Caco-2 (cell line): ENCODE measurements at regions not wholly inside any gene's neighbourhood (a gene's known extent, or its start where the extent isn't known, plus 50 kb on each side); places are given as distances from the start of the nearest gene placed in this dataset.

Experiments
- BruUV-seq: library from RNA; stranded (reverse); fragments of 400-500 nt; replicated peaks from 2 replicates; lab custom pipeline; 2021; lab: Mats Ljungman, UMichigan
- CTCF ChIA-PET: fragments of 300-600 bp; sonication (Branson Sonifier 250); formaldehyde crosslinking; loops from one replicate; lab custom pipeline; 2022; ENCODE audit warnings: antibody characterized with exemption; lab: Charles Lee
- POLR2A ChIA-PET: fragments of 300-600 bp; sonication (Branson Sonifier 250); formaldehyde crosslinking; loops from one replicate; lab custom pipeline; 2022; ENCODE audit warnings: antibody characterized with exemption; lab: Charles Lee
- DNase-seq, 2 experiments: peaks; one replicate each; pipeline versions ENCODE4 v3.0.0 to v3.0.0-alpha.2; 2020 to 2022
- H3K27me3 ChIP-seq: replicated peaks from 2 replicates; pipeline ENCODE4 v1.6.0; 2011; ENCODE audit warnings: low read length; ENCODE audit not compliant: control insufficient read depth, insufficient read depth
- H3K36me3 ChIP-seq: 2 replicates; pipeline ENCODE4 v1.5.1; 2011; ENCODE audit warnings: low read length; ENCODE audit not compliant: control insufficient read depth, insufficient read depth
- H3K4me1 ChIP-seq: fragments of 250-450 bp; sonication (Bioruptor Pico); 2 replicates; pipeline ENCODE4 v1.5.1; 2020; ENCODE audit warnings: mild to moderate bottlenecking
- H3K4me3 ChIP-seq: 2 replicates; pipeline ENCODE4 v1.5.1; 2011; ENCODE audit warnings: low read depth, mild to moderate bottlenecking, control low read depth, low read length
- H3K9me3 ChIP-seq: fragments of 250-450 bp; sonication (Bioruptor Pico); 2 replicates; pipeline ENCODE4 v1.5.1; 2020; ENCODE audit warnings: mild to moderate bottlenecking, moderate library complexity
- H3K27ac Mint-ChIP-seq: one replicate; pipeline ENCODE4 v1.8.0; 2022; ENCODE audit warnings: mixed read lengths; ENCODE audit not compliant: unreplicated experiment
- H3K27me3 Mint-ChIP-seq: one replicate; pipeline ENCODE4 v1.8.0; 2022; ENCODE audit warnings: mixed read lengths; ENCODE audit not compliant: insufficient read depth, unreplicated experiment
- H3K36me3 Mint-ChIP-seq: one replicate; pipeline ENCODE4 v1.8.0; 2022; ENCODE audit warnings: mild to moderate bottlenecking, mixed read lengths; ENCODE audit not compliant: insufficient read depth, unreplicated experiment
- H3K4me1 Mint-ChIP-seq: one replicate; pipeline ENCODE4 v1.8.0; 2022; ENCODE audit warnings: low read depth, mixed read lengths; ENCODE audit not compliant: unreplicated experiment
- H3K4me3 Mint-ChIP-seq: one replicate; pipeline ENCODE4 v1.8.0; 2022; ENCODE audit warnings: mild to moderate bottlenecking, moderate library complexity, mixed read lengths; ENCODE audit not compliant: unreplicated experiment
- H3K9me3 Mint-ChIP-seq: one replicate; pipeline ENCODE4 v1.8.0; 2022; ENCODE audit warnings: mixed read lengths; ENCODE audit not compliant: unreplicated experiment
- CTCF ChIP-seq, 2 experiments: fragments of 200-600 bp in 1 of 2; IDR thresholded peaks; 1 replicate in 1 of 2; 2 replicates in 1 of 2; pipeline versions ENCODE4 v1.5.1 to v1.8.0; 2011 to 2022; ENCODE audit warnings: antibody characterized with exemption in 1 of 2, control low read depth in 1 of 2, inconsistent platforms in 1 of 2, low read depth in 1 of 2, low read length in 1 of 2, mild to moderate bottlenecking in 1 of 2, moderate library complexity in 1 of 2; ENCODE audit not compliant: insufficient read depth in 1 of 2, severe bottlenecking in 1 of 2, unreplicated experiment in 1 of 2
- intact Hi-C: fragments of 100-400 bp; cut with micrococcal nuclease; formaldehyde crosslinking; loops from one replicate; pipeline ENCODE4 v1.10.0; 2022; ENCODE audit not compliant: unreplicated experiment

- DNase-seq = no peak
- Mint-ChIP-seq H3K27me3 (no peaks in the 10 kb centered on the region), H3K4me1 (peaks cover 10% of the 10 kb centered on the region), H3K27ac (no peak overlapping the region), H3K9me3 (no peaks in the 10 kb centered on the region), H3K4me3 (no peak overlapping the region), H3K36me3 (peaks cover 6% of the 10 kb centered on the region)
- Histone ChIP-seq H3K27me3 (no peaks in the 10 kb centered on the region), H3K36me3 (no peaks in the 10 kb centered on the region), H3K4me3 (no peak overlapping the region), H3K9me3 (no peaks in the 10 kb centered on the region), H3K4me1 (peaks cover 43% of the 10 kb centered on the region)
- TF ChIP-seq CTCF (IDR thresholded peaks at IDR 0.05; ENCODE audit: insufficient read depth in 1 of 2, low read depth in 1 of 2, low read length in 1 of 2, severe bottlenecking in 1 of 2, unreplicated experiment in 1 of 2) = peak in 1 of 2 experiments; percentile 19
- intact Hi-C loops = loop anchor here (1.0 kb wide), 1 partner anchor 76 kb away; no protein-coding TSS in a partner anchor
- BruUV-seq = no TSS peak
- POLR2A ChIA-PET = no interaction called here
- CTCF ChIA-PET = interaction anchor here (0.8 kb wide), 1 partner anchor 84 kb away, joined by 4 read pairs; no protein-coding TSS in a partner anchor
These were observed 125.3 kb upstream of the DST start for GRCh38 chr6:56767892-56768531.

- CTCF ChIA-PET = interaction anchor here (0.6 kb wide), 1 partner anchor 38 kb away, joined by 5 read pairs; no protein-coding TSS in a partner anchor
- POLR2A ChIA-PET = no interaction called here
These were observed 124.7 kb upstream of the DST start for GRCh38 chr6:56767435-56767834.

GRCh38 chr6:56766806-56767178 is 124.1 kb upstream of the DST start:
- Mint-ChIP-seq H3K36me3 (peaks cover 6% of the 10 kb centered on the region), H3K27me3 (no peaks in the 10 kb centered on the region), H3K9me3 (no peaks in the 10 kb centered on the region), H3K4me1 (peaks cover 16% of the 10 kb centered on the region), H3K27ac (no peak overlapping the region), H3K4me3 (no peak overlapping the region)
- CTCF ChIA-PET = interaction anchor here (0.6 to 1.6 kb wide), 2 partner anchors 38 to 85 kb away, joined by 5 to 6 read pairs; no protein-coding TSS in a partner anchor
- Histone ChIP-seq H3K36me3 (no peaks in the 10 kb centered on the region), H3K4me1 (peaks cover 45% of the 10 kb centered on the region), H3K27me3 (no peaks in the 10 kb centered on the region), H3K4me3 (no peak overlapping the region), H3K9me3 (no peaks in the 10 kb centered on the region)
- DNase-seq = no peak
- BruUV-seq = no TSS peak
- TF ChIP-seq CTCF (IDR thresholded peaks at IDR 0.05; ENCODE audit: insufficient read depth in 1 of 2, low read depth in 1 of 2, low read length in 1 of 2, severe bottlenecking in 1 of 2, unreplicated experiment in 1 of 2) = no peak
- intact Hi-C loops = no loop called here
- POLR2A ChIA-PET = no interaction called here

More at GRCh38 chr6:56767435-56767834, 124.7 kb upstream of the DST start:
- Histone ChIP-seq H3K27me3 (no peaks in the 10 kb centered on the region), H3K4me1 (peaks cover 45% of the 10 kb centered on the region), H3K9me3 (no peaks in the 10 kb centered on the region), H3K36me3 (no peaks in the 10 kb centered on the region), H3K4me3 (no peak overlapping the region)
- Mint-ChIP-seq H3K27me3 (no peaks in the 10 kb centered on the region), H3K4me3 (no peak overlapping the region), H3K36me3 (peaks cover 6% of the 10 kb centered on the region), H3K4me1 (peaks cover 13% of the 10 kb centered on the region), H3K27ac (no peak overlapping the region), H3K9me3 (no peaks in the 10 kb centered on the region)
- TF ChIP-seq CTCF (IDR thresholded peaks at IDR 0.05; ENCODE audit: insufficient read depth in 1 of 2, low read depth in 1 of 2, low read length in 1 of 2, severe bottlenecking in 1 of 2, unreplicated experiment in 1 of 2) = no peak
- intact Hi-C loops = no loop called here
- no TSS peak for BruUV-seq
- DNase-seq = no peak
